ENCODE measurements at regions not wholly inside any gene's neighbourhood (a gene's known extent, or its start where the extent isn't known, plus 50 kb on each side); places are given as distances from the start of the nearest gene placed in this dataset.

DNA sequence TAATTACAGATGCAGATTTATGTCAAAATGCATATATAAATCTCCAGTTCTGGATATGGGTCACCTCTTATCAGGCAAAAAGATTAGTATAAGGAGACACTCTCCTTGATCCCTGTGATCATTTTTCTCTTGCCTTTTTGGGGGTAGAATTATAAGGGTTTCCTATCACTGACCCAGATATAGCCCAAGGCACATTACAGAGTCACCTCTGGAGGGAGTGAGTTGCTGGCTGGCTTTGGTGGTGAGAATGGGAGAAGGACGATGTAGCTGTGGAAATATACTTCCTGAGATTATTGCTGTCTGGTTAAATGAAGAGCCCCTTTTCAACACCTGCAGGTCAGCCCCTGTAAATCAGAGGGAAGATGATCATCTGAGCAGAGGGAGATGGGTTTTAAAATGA lies 418.7 kb downstream of the MTX2 start:
- H2BK120ac ChIP-seq (ENCODE audit: low read depth, low read length): no peak overlapping the region
- H3K4me3 ChIP-seq (ENCODE audit: insufficient read depth in 1 of 2, low read depth in 1 of 2, low read length in 2 of 2): no peak overlapping the region
- H3K18ac ChIP-seq (ENCODE audit: low read depth in 1 of 2, low read length in 2 of 2): no peak overlapping the region
- H4K91ac ChIP-seq (ENCODE audit: low read length): no peak overlapping the region
- no peak for DNase-seq
- peaks cover 0 to 18% of the 10 kb centered on the region in 2 experiments for H3K27me3 ChIP-seq (ENCODE audit: control insufficient read depth in 1 of 2, insufficient read depth in 1 of 2, low read length in 2 of 2)
- no peak overlapping the region for H2AFZ ChIP-seq (ENCODE audit: low read depth, low read length)
- no peak overlapping the region for H2BK5ac ChIP-seq (ENCODE audit: low read depth, low read length, poor library complexity, severe bottlenecking)
- H4K8ac ChIP-seq (ENCODE audit: low read length): no peak overlapping the region
- no peaks in the 10 kb centered on the region for H3K4me1 ChIP-seq (ENCODE audit: control insufficient read depth, insufficient read depth, low read depth, low read length)
- H3K9me3 ChIP-seq (ENCODE audit: control insufficient read depth, low read length): no peaks in the 10 kb centered on the region
- no peak overlapping the region for H3K27ac ChIP-seq (ENCODE audit: low read length, poor library complexity, severe bottlenecking)
- H2AK5ac ChIP-seq (ENCODE audit: low read length, severe bottlenecking): no peak overlapping the region
- 60% methylated on average over 1 of the region's 1 CpG for WGBS
- no peak overlapping the region for H3K9ac ChIP-seq (ENCODE audit: low read length)
- H3K36me3 ChIP-seq (ENCODE audit: control insufficient read depth in 1 of 2, insufficient read depth in 2 of 2, low read depth in 1 of 2, low read length in 2 of 2): no peaks in the 10 kb centered on the region
- H3K4ac ChIP-seq (ENCODE audit: low read depth in 1 of 2, low read length in 2 of 2): no peak overlapping the region
- no peak overlapping the region for H3K4me2 ChIP-seq (ENCODE audit: low read length, poor library complexity, severe bottlenecking)
- no peak overlapping the region for H3K23ac ChIP-seq (ENCODE audit: low read length in 2 of 2)
- H3K14ac ChIP-seq (ENCODE audit: low read length in 2 of 2): no peak overlapping the region
- H3K79me1 ChIP-seq (replicated peaks; ENCODE audit: low read length, poor library complexity, severe bottlenecking): no peaks in the 10 kb centered on the region
- H2BK12ac ChIP-seq (ENCODE audit: low read length in 2 of 2): no peak overlapping the region
- H2BK15ac ChIP-seq (ENCODE audit: low read depth, poor library complexity, severe bottlenecking): no peak overlapping the region

- no peak for DNase-seq
Observed at GRCh38 chr2:176689711-176690110, 420.5 kb downstream of the MTX2 start.

GRCh38 chr2:176691471-176691870 lies 422.2 kb downstream of the MTX2 start:
- Histone ChIP-seq H4K8ac (ENCODE audit: low read length) (no peak overlapping the region), H3K14ac (ENCODE audit: low read length in 2 of 2) (no peak overlapping the region), H3K4ac (ENCODE audit: low read depth in 1 of 2, low read length in 2 of 2) (no peak overlapping the region), H2AFZ (ENCODE audit: low read depth, low read length) (no peak overlapping the region), H3K4me3 (ENCODE audit: insufficient read depth in 1 of 2, low read depth in 1 of 2, low read length in 2 of 2) (no peak overlapping the region), H4K91ac (ENCODE audit: low read length) (no peak overlapping the region), H3K18ac (ENCODE audit: low read depth in 1 of 2, low read length in 2 of 2) (no peak overlapping the region), H3K27ac (ENCODE audit: low read length, poor library complexity, severe bottlenecking) (no peak overlapping the region), H3K9ac (ENCODE audit: low read length) (no peak overlapping the region), H3K36me3 (ENCODE audit: control insufficient read depth in 1 of 2, insufficient read depth in 2 of 2, low read depth in 1 of 2, low read length in 2 of 2) (no peaks in the 10 kb centered on the region), H2AK5ac (ENCODE audit: low read length, severe bottlenecking) (no peak overlapping the region), H3K9me3 (ENCODE audit: control insufficient read depth, low read length) (no peaks in the 10 kb centered on the region), H3K79me1 (replicated peaks; ENCODE audit: low read length, poor library complexity, severe bottlenecking) (no peaks in the 10 kb centered on the region), H3K4me1 (ENCODE audit: control insufficient read depth, insufficient read depth, low read depth, low read length) (no peaks in the 10 kb centered on the region), H2BK5ac (ENCODE audit: low read depth, low read length, poor library complexity, severe bottlenecking) (no peak overlapping the region), H3K27me3 (ENCODE audit: control insufficient read depth in 1 of 2, insufficient read depth in 1 of 2, low read length in 2 of 2) (peaks cover 0 to under 1% of the 10 kb centered on the region in 2 experiments), H3K4me2 (ENCODE audit: low read length, poor library complexity, severe bottlenecking) (no peak overlapping the region), H2BK120ac (ENCODE audit: low read depth, low read length) (no peak overlapping the region), H2BK12ac (ENCODE audit: low read length in 2 of 2) (no peak overlapping the region), H3K23ac (ENCODE audit: low read length in 2 of 2) (no peak overlapping the region), H2BK15ac (ENCODE audit: low read depth, poor library complexity, severe bottlenecking) (no peak overlapping the region)
- DNase-seq: no peak
- WGBS: no CpG with 5 or more reads among the region's 2 CpGs

More at GRCh38 chr2:176689711-176690110, 420.5 kb downstream of the MTX2 start:
- Histone ChIP-seq H3K4me3 (ENCODE audit: insufficient read depth in 1 of 2, low read depth in 1 of 2, low read length in 2 of 2) (no peak overlapping the region), H3K4ac (ENCODE audit: low read depth in 1 of 2, low read length in 2 of 2) (no peak overlapping the region), H2BK120ac (ENCODE audit: low read depth, low read length) (no peak overlapping the region), H2BK15ac (ENCODE audit: low read depth, poor library complexity, severe bottlenecking) (no peak overlapping the region), H3K27ac (ENCODE audit: low read length, poor library complexity, severe bottlenecking) (no peak overlapping the region), H3K4me2 (ENCODE audit: low read length, poor library complexity, severe bottlenecking) (no peak overlapping the region), H3K23ac (ENCODE audit: low read length in 2 of 2) (no peak overlapping the region), H2AFZ (ENCODE audit: low read depth, low read length) (no peak overlapping the region), H3K36me3 (ENCODE audit: control insufficient read depth in 1 of 2, insufficient read depth in 2 of 2, low read depth in 1 of 2, low read length in 2 of 2) (no peaks in the 10 kb centered on the region), H3K79me1 (replicated peaks; ENCODE audit: low read length, poor library complexity, severe bottlenecking) (no peaks in the 10 kb centered on the region), H3K18ac (ENCODE audit: low read depth in 1 of 2, low read length in 2 of 2) (no peak overlapping the region), H2AK5ac (ENCODE audit: low read length, severe bottlenecking) (no peak overlapping the region), H4K91ac (ENCODE audit: low read length) (no peak overlapping the region), H2BK5ac (ENCODE audit: low read depth, low read length, poor library complexity, severe bottlenecking) (no peak overlapping the region), H3K9me3 (ENCODE audit: control insufficient read depth, low read length) (no peaks in the 10 kb centered on the region), H3K14ac (ENCODE audit: low read length in 2 of 2) (no peak overlapping the region), H2BK12ac (ENCODE audit: low read length in 2 of 2) (no peak overlapping the region), H4K8ac (ENCODE audit: low read length) (no peak overlapping the region), H3K4me1 (ENCODE audit: control insufficient read depth, insufficient read depth, low read depth, low read length) (no peaks in the 10 kb centered on the region), H3K27me3 (ENCODE audit: control insufficient read depth in 1 of 2, insufficient read depth in 1 of 2, low read length in 2 of 2) (peaks cover 0 to 15% of the 10 kb centered on the region in 2 experiments), H3K9ac (ENCODE audit: low read length) (no peak overlapping the region)
- WGBS: no CpG with 5 or more reads among the region's 1 CpG

GRCh38 chr2:176692533-176692932 lies 423.3 kb downstream of the MTX2 start:
- H2AK5ac ChIP-seq (ENCODE audit: low read length, severe bottlenecking): no peak overlapping the region
- no peaks in the 10 kb centered on the region for H3K36me3 ChIP-seq (ENCODE audit: control insufficient read depth in 1 of 2, insufficient read depth in 2 of 2, low read depth in 1 of 2, low read length in 2 of 2)
- no peak overlapping the region for H3K27ac ChIP-seq (ENCODE audit: low read length, poor library complexity, severe bottlenecking)
- H2AFZ ChIP-seq (ENCODE audit: low read depth, low read length): no peak overlapping the region
- no peak overlapping the region for H3K18ac ChIP-seq (ENCODE audit: low read depth in 1 of 2, low read length in 2 of 2)
- H3K9me3 ChIP-seq (ENCODE audit: control insufficient read depth, low read length): no peaks in the 10 kb centered on the region
- WGBS: no CpG with 5 or more reads among the region's 1 CpG
- no peak overlapping the region for H3K14ac ChIP-seq (ENCODE audit: low read length in 2 of 2)
- H3K23ac ChIP-seq (ENCODE audit: low read length in 2 of 2): no peak overlapping the region
- no peaks in the 10 kb centered on the region for H3K4me1 ChIP-seq (ENCODE audit: control insufficient read depth, insufficient read depth, low read depth, low read length)
- no peaks in the 10 kb centered on the region for H3K27me3 ChIP-seq (ENCODE audit: control insufficient read depth in 1 of 2, insufficient read depth in 1 of 2, low read length in 2 of 2)
- no peak overlapping the region for H3K4ac ChIP-seq (ENCODE audit: low read depth in 1 of 2, low read length in 2 of 2)
- no peak overlapping the region for H2BK12ac ChIP-seq (ENCODE audit: low read length in 2 of 2)
- H3K9ac ChIP-seq (ENCODE audit: low read length): no peak overlapping the region
- no peak overlapping the region for H4K91ac ChIP-seq (ENCODE audit: low read length)
- H4K8ac ChIP-seq (ENCODE audit: low read length): no peak overlapping the region
- DNase-seq: no peak
- H3K4me3 ChIP-seq (ENCODE audit: insufficient read depth in 1 of 2, low read depth in 1 of 2, low read length in 2 of 2): no peak overlapping the region
- H3K4me2 ChIP-seq (ENCODE audit: low read length, poor library complexity, severe bottlenecking): no peak overlapping the region
- no peaks in the 10 kb centered on the region for H3K79me1 ChIP-seq (replicated peaks; ENCODE audit: low read length, poor library complexity, severe bottlenecking)
- H2BK5ac ChIP-seq (ENCODE audit: low read depth, low read length, poor library complexity, severe bottlenecking): no peak overlapping the region
- no peak overlapping the region for H2BK120ac ChIP-seq (ENCODE audit: low read depth, low read length)
- no peak overlapping the region for H2BK15ac ChIP-seq (ENCODE audit: low read depth, poor library complexity, severe bottlenecking)
